MM.1S (cell line): ENCODE measurements at regions not wholly inside any gene's neighbourhood (a gene's known extent, or its start where the extent isn't known, plus 50 kb on each side); places are given as distances from the start of the nearest gene placed in this dataset.

Experiments
- DNase-seq: peaks from one replicate; pipeline ENCODE4 v3.0.0-alpha.2; 2015
- H2AFZ ChIP-seq: fragments of 300-600 bp; sonication (generic); 2 replicates; pipeline ENCODE4 v1.6.0; 2016; ENCODE audit warnings: antibody characterized with exemption, low read length
- H3F3A ChIP-seq: fragments of 300-600 bp; sonication (generic); 2 replicates; pipeline ENCODE4 v1.6.1; 2016; ENCODE audit warnings: mild to moderate bottlenecking, antibody characterized with exemption, low read length, moderate library complexity, mixed read lengths; ENCODE audit not compliant: insufficient read depth
- H3K27ac ChIP-seq: fragments of 300-600 bp; sonication (generic); 2 replicates; pipeline ENCODE4 v1.5.1; 2016; ENCODE audit warnings: mild to moderate bottlenecking, low read length
- H3K27me3 ChIP-seq: fragments of 300-600 bp; sonication (generic); replicated peaks from 2 replicates; pipeline ENCODE4 v1.6.0; 2016; ENCODE audit warnings: low read length; ENCODE audit not compliant: insufficient read depth
- H3K36me3 ChIP-seq: fragments of 300-600 bp; sonication (generic); replicated peaks from 2 replicates; pipeline ENCODE4 v1.6.1; 2016; ENCODE audit warnings: mild to moderate bottlenecking, low read length, mixed read lengths; ENCODE audit not compliant: insufficient read depth
- H3K4me1 ChIP-seq: fragments of 300-600 bp; sonication (generic); 2 replicates; pipeline ENCODE4 v1.6.1; 2016; ENCODE audit warnings: low read length, mixed read lengths
- H3K4me2 ChIP-seq: fragments of 300-600 bp; sonication (generic); 2 replicates; pipeline ENCODE4 v1.6.0; 2016; ENCODE audit warnings: low read depth, low read length
- H3K4me3 ChIP-seq: fragments of 300-600 bp; sonication (generic); 2 replicates; pipeline ENCODE4 v1.5.1; 2016; ENCODE audit warnings: low read length, mixed read lengths
- H3K79me2 ChIP-seq: fragments of 300-600 bp; sonication (generic); 2 replicates; pipeline ENCODE4 v1.6.1; 2016; ENCODE audit warnings: mixed run types, low read length, mixed read lengths
- H3K9ac ChIP-seq: fragments of 300-600 bp; sonication (generic); 2 replicates; pipeline ENCODE4 v1.6.1; 2016; ENCODE audit warnings: low read length, mixed read lengths
- H3K9me2 ChIP-seq: fragments of 300-600 bp; sonication (generic); replicated peaks from 2 replicates; pipeline ENCODE4 v1.6.1; 2016; ENCODE audit warnings: mild to moderate bottlenecking, low read length, mixed read lengths; ENCODE audit not compliant: insufficient read depth
- H3K9me3 ChIP-seq: fragments of 300-600 bp; sonication (generic); replicated peaks from 2 replicates; pipeline ENCODE4 v1.6.1; 2016; ENCODE audit warnings: mild to moderate bottlenecking, low read length, mixed read lengths; ENCODE audit not compliant: insufficient read depth
- H4K20me1 ChIP-seq: fragments of 300-600 bp; sonication (generic); 2 replicates; pipeline ENCODE4 v1.6.1; 2016; ENCODE audit warnings: mild to moderate bottlenecking, low read length, moderate library complexity, mixed read lengths; ENCODE audit not compliant: insufficient read depth
- CTCF ChIP-seq: fragments of 300-600 bp; sonication (generic); IDR thresholded peaks from 2 replicates; pipeline ENCODE4 v1.5.1; 2016; ENCODE audit warnings: antibody characterized with exemption, low read length, mixed read lengths
- EZH2 ChIP-seq: fragments of 300-600 bp; sonication (generic); optimal IDR thresholded peaks from 2 replicates; pipeline ENCODE3; 2017; ENCODE audit warnings: low read depth, mild to moderate bottlenecking, antibody characterized with exemption, low read length, mixed read lengths
- EZH2phosphoT487 ChIP-seq: fragments of 300-600 bp; sonication (generic); IDR thresholded peaks from 2 replicates; pipeline ENCODE4 v1.6.1; 2018; ENCODE audit warnings: antibody characterized with exemption, low read length

- no peaks in the 10 kb centered on the region for H4K20me1 ChIP-seq
- H3K4me2 ChIP-seq = no peak overlapping the region
- H3K36me3 ChIP-seq = no peaks in the 10 kb centered on the region
- H3K79me2 ChIP-seq = no peaks in the 10 kb centered on the region
- DNase-seq = no peak
- no peak overlapping the region for H2AFZ ChIP-seq
- no peaks in the 10 kb centered on the region for H3K27me3 ChIP-seq
- H3K9me3 ChIP-seq = no peaks in the 10 kb centered on the region
- H3K27ac ChIP-seq = no peak overlapping the region
- H3K9me2 ChIP-seq = no peaks in the 10 kb centered on the region
- H3K9ac ChIP-seq = no peak overlapping the region
- TF ChIP-seq EZH2phosphoT487 (no peak), CTCF (no peak), EZH2 (no peak)
- H3F3A ChIP-seq = no peaks in the 10 kb centered on the region
- no peak overlapping the region for H3K4me3 ChIP-seq
- no peaks in the 10 kb centered on the region for H3K4me1 ChIP-seq
Measured at GRCh38 chr1:60463146-60463545, 389.6 kb upstream of the C1orf87 start.

GRCh38 chr1:60461925-60462595, 388.5 kb upstream of the C1orf87 start:
- Histone ChIP-seq H3K4me2 (no peak overlapping the region), H3K9me3 (no peaks in the 10 kb centered on the region), H3K9me2 (no peaks in the 10 kb centered on the region), H3K79me2 (no peaks in the 10 kb centered on the region), H4K20me1 (no peaks in the 10 kb centered on the region), H3K4me1 (no peaks in the 10 kb centered on the region), H3F3A (no peaks in the 10 kb centered on the region), H3K36me3 (no peaks in the 10 kb centered on the region), H2AFZ (no peak overlapping the region), H3K4me3 (no peak overlapping the region), H3K27me3 (no peaks in the 10 kb centered on the region), H3K27ac (no peak overlapping the region), H3K9ac (no peak overlapping the region)
- no peak for DNase-seq
- TF ChIP-seq EZH2 = no peak
- no peak for TF ChIP-seq EZH2phosphoT487
- no peak for TF ChIP-seq CTCF

DNA sequence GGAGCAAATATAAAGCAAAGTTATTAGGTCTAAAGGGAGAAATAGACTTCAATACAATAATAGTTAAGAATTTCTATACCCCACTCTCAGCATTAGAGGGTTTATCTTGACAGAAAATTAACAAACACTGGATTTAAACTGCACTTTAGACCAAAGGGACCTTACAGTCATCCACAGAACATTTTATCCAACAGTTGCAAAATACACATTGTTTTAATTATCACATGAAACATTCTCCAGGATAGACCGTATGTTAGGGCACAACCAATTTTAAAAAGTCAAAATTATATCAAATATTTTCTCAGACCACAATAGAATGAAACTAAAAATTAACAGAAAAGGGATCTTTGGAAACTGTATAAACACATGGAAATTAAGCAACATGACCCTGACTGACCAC, 384.5 kb upstream of the C1orf87 start:
- Histone ChIP-seq H2AFZ (no peak overlapping the region), H3K4me1 (no peaks in the 10 kb centered on the region), H3F3A (no peaks in the 10 kb centered on the region), H3K9ac (no peak overlapping the region), H3K27ac (no peak overlapping the region), H4K20me1 (no peaks in the 10 kb centered on the region), H3K4me2 (no peak overlapping the region), H3K79me2 (no peaks in the 10 kb centered on the region), H3K9me3 (no peaks in the 10 kb centered on the region), H3K36me3 (no peaks in the 10 kb centered on the region), H3K9me2 (no peaks in the 10 kb centered on the region), H3K27me3 (no peaks in the 10 kb centered on the region), H3K4me3 (no peak overlapping the region)
- DNase-seq = no peak
- no peak for TF ChIP-seq EZH2phosphoT487
- no peak for TF ChIP-seq CTCF
- no peak for TF ChIP-seq EZH2
